B cell (primary cell): ENCODE measurements at regions not wholly inside any gene's neighbourhood (a gene's known extent, or its start where the extent isn't known, plus 50 kb on each side); places are given as distances from the start of the nearest gene placed in this dataset.

Experiments used
- ATAC-seq: fragments of 200-7000 bp; cut with Tn5 transposase; one replicate; pipeline ENCODE4 v1.10.0; 2021; ENCODE audit warnings: low read depth, mild to moderate bottlenecking, moderate number of reproducible peaks, moderate library complexity
- CTCF ChIA-PET: fragments of 350-600 bp; sonication (Branson Sonifier 250); formaldehyde crosslinking; loops from one replicate; lab custom pipeline; 2021; ENCODE audit warnings: antibody characterized with exemption, inconsistent platforms; lab: Charles Lee
- POLR2A ChIA-PET: fragments of 350-600 bp; sonication (Branson Sonifier 250); formaldehyde crosslinking; loops from one replicate; lab custom pipeline; 2021; ENCODE audit warnings: antibody characterized with exemption; lab: Charles Lee
- DNase-seq: peaks from one replicate; pipeline ENCODE4 v3.0.0; 2013
- H2AFZ ChIP-seq: 2 replicates; pipeline ENCODE4 v1.6.1; 2012; ENCODE audit warnings: mild to moderate bottlenecking, low read depth, low read length; ENCODE audit not compliant: insufficient read depth, poor library complexity, severe bottlenecking
- H3K27ac ChIP-seq, 2 donors: 1 replicate in 1 of 2; 2 replicates in 1 of 2; pipeline ENCODE4 v1.5.1; 2012 to 2013; ENCODE audit warnings: low read length in 2 of 2, mild to moderate bottlenecking in 2 of 2, moderate library complexity in 1 of 2
- H3K27me3 ChIP-seq, 4 experiments: fragments of 200-600 bp in 1 of 4; sonication (generic) in 1 of 4; replicated peaks in 1 of 4; 1 replicate in 2 of 4; 2 replicates in 2 of 4; pipeline versions ENCODE4 v1.6.1 to v1.7.0; 2013 to 2016; ENCODE audit warnings: low read length in 3 of 4, mild to moderate bottlenecking in 2 of 4, mixed read lengths in 1 of 4, moderate library complexity in 1 of 4; ENCODE audit not compliant: insufficient read depth in 4 of 4, control insufficient read depth in 3 of 4; ENCODE audit errors: control extremely low read depth in 1 of 4
- H3K36me3 ChIP-seq, 2 experiments: replicated peaks in 1 of 2; 1 replicate in 1 of 2; 2 replicates in 1 of 2; pipeline versions ENCODE4 v1.6.1 to v1.7.1; 2013; ENCODE audit warnings: low read length in 1 of 2; ENCODE audit not compliant: insufficient read depth in 2 of 2, control insufficient read depth in 1 of 2; ENCODE audit errors: control extremely low read depth in 1 of 2, extremely low read depth in 1 of 2
- H3K4me1 ChIP-seq, 2 donors: fragments of 200-600 bp in 1 of 2; sonication (generic) in 1 of 2; 1 replicate in 1 of 2; 2 replicates in 1 of 2; pipeline versions ENCODE4 v1.5.1 to v1.6.1; 2013 to 2017; ENCODE audit warnings: low read length in 2 of 2; ENCODE audit not compliant: control insufficient read depth in 2 of 2, insufficient read depth in 2 of 2
- H3K4me2 ChIP-seq: replicated peaks from 2 replicates; pipeline ENCODE3; 2012; ENCODE audit warnings: mild to moderate bottlenecking, low read depth, low read length; ENCODE audit not compliant: poor library complexity, severe bottlenecking
- H3K4me3 ChIP-seq, 5 experiments: fragments of 200-600 bp in 1 of 5; sonication (generic) in 1 of 5; 1 replicate in 3 of 5; 2 replicates in 2 of 5; pipeline versions ENCODE4 v1.5.1 to v1.7.0; 2011 to 2016; ENCODE audit warnings: low read length in 4 of 5, mild to moderate bottlenecking in 4 of 5, low read depth in 2 of 5, control low read depth in 1 of 5, moderate library complexity in 1 of 5; ENCODE audit not compliant: insufficient read depth in 1 of 5; ENCODE audit errors: control extremely low read depth in 1 of 5, extremely low read depth in 1 of 5
- H3K79me2 ChIP-seq: fragments of 200-600 bp; sonication (generic); one replicate; pipeline ENCODE4 v1.6.0; 2016; ENCODE audit warnings: low read length; ENCODE audit not compliant: control insufficient read depth, insufficient read depth
- H3K9ac ChIP-seq: fragments of 200-600 bp; sonication (generic); 2 replicates; pipeline ENCODE4 v1.6.1; 2017; ENCODE audit warnings: mild to moderate bottlenecking, low read length, moderate library complexity
- H3K9me3 ChIP-seq, 3 donors: one replicate each; pipeline versions ENCODE4 v1.6.1 to v1.7.1; 2013; ENCODE audit warnings: low read length in 2 of 3; ENCODE audit not compliant: control insufficient read depth in 2 of 3, insufficient read depth in 1 of 3; ENCODE audit errors: control extremely low read depth in 1 of 3
- H4K20me1 ChIP-seq: 2 replicates; pipeline ENCODE4 v1.6.0; 2012; ENCODE audit warnings: mild to moderate bottlenecking, low read length; ENCODE audit not compliant: insufficient read depth, control insufficient read depth, poor library complexity, severe bottlenecking
- H3K27ac Mint-ChIP-seq: one replicate; pipeline ENCODE4 v1.8.0; 2021; ENCODE audit warnings: mixed read lengths
- H3K27me3 Mint-ChIP-seq: one replicate; pipeline ENCODE4 v1.8.0; 2021; ENCODE audit warnings: mixed read lengths
- H3K4me1 Mint-ChIP-seq: one replicate; pipeline ENCODE4 v1.8.0; 2021; ENCODE audit warnings: mixed read lengths
- H3K4me3 Mint-ChIP-seq: one replicate; pipeline ENCODE4 v1.8.0; 2021; ENCODE audit warnings: mixed read lengths
- H3K9me3 Mint-ChIP-seq: one replicate; pipeline ENCODE4 v1.8.0; 2022; ENCODE audit warnings: mixed read lengths; ENCODE audit not compliant: insufficient read depth
- EZH2 ChIP-seq: IDR thresholded peaks from 2 replicates; pipeline ENCODE4 v1.6.1; 2012; ENCODE audit warnings: borderline replicate concordance, low read depth, mild to moderate bottlenecking, moderate library complexity, low read length; ENCODE audit not compliant: insufficient read depth, poor library complexity, severe bottlenecking
- WGBS: methylation state at CpG from one replicate; pipeline ENCODE4 v1.1.5; 2013; ENCODE audit warnings: missing lambda C conversion rate; ENCODE audit not compliant: insufficient coverage; 5-methylcytosine and 5-hydroxymethylcytosine counted together
- intact Hi-C: fragments of 100-400 bp; cut with micrococcal nuclease; formaldehyde crosslinking; loops from one replicate; pipeline ENCODE4 v1.10.0; 2022
- TF ChIP-seq, protein P1 (sequence below): fragments of 200-600 bp; IDR thresholded peaks from one replicate; pipeline ENCODE4 v1.8.0; 2022; ENCODE audit warnings: antibody characterized with exemption, mild to moderate bottlenecking

- no peaks in the 10 kb centered on the region for H3K36me3 ChIP-seq
- H3K79me2 ChIP-seq = no peaks in the 10 kb centered on the region
- no peaks in the 10 kb centered on the region for H3K27me3 ChIP-seq
- ATAC-seq (no peak), DNase-seq (no peak)
- ChIA-PET CTCF (no interaction called here), POLR2A (no interaction called here)
- no peaks in the 10 kb centered on the region for H3K27me3 Mint-ChIP-seq
- no peak overlapping the region for H3K27ac Mint-ChIP-seq
- intact Hi-C loops = no loop called here
- no peaks in the 10 kb centered on the region for H3K4me1 ChIP-seq
- no peaks in the 10 kb centered on the region for H3K9me3 Mint-ChIP-seq
- H3K9ac ChIP-seq = no peak overlapping the region
- no peaks in the 10 kb centered on the region for H4K20me1 ChIP-seq
- H2AFZ ChIP-seq = no peak overlapping the region
- H3K4me3 ChIP-seq = no peak overlapping the region
- WGBS = no CpG with 5 or more reads among the region's 1 CpG
- H3K4me1 Mint-ChIP-seq = no peaks in the 10 kb centered on the region
- no peak overlapping the region for H3K4me3 Mint-ChIP-seq
- no peaks in the 10 kb centered on the region for H3K9me3 ChIP-seq
- no peak overlapping the region for H3K4me2 ChIP-seq
- TF ChIP-seq, protein P1, sequence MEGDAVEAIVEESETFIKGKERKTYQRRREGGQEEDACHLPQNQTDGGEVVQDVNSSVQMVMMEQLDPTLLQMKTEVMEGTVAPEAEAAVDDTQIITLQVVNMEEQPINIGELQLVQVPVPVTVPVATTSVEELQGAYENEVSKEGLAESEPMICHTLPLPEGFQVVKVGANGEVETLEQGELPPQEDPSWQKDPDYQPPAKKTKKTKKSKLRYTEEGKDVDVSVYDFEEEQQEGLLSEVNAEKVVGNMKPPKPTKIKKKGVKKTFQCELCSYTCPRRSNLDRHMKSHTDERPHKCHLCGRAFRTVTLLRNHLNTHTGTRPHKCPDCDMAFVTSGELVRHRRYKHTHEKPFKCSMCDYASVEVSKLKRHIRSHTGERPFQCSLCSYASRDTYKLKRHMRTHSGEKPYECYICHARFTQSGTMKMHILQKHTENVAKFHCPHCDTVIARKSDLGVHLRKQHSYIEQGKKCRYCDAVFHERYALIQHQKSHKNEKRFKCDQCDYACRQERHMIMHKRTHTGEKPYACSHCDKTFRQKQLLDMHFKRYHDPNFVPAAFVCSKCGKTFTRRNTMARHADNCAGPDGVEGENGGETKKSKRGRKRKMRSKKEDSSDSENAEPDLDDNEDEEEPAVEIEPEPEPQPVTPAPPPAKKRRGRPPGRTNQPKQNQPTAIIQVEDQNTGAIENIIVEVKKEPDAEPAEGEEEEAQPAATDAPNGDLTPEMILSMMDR = no peak
- no peak for TF ChIP-seq EZH2
- H3K27ac ChIP-seq = no peak overlapping the region
These were observed 1132.1 kb upstream of the ALCAM start for GRCh38 chr3:104234442-104235194.

GRCh38 chr3:104244680-104245220 lies 1122.0 kb upstream of the ALCAM start:
- no peaks in the 10 kb centered on the region for H3K27me3 ChIP-seq
- DNase-seq (no peak), ATAC-seq (no peak)
- no peaks in the 10 kb centered on the region for H4K20me1 ChIP-seq
- no peaks in the 10 kb centered on the region for H3K4me1 ChIP-seq
- Mint-ChIP-seq H3K4me3 (no peak overlapping the region), H3K9me3 (peaks cover 5% of the 10 kb centered on the region), H3K27ac (no peak overlapping the region), H3K4me1 (no peaks in the 10 kb centered on the region), H3K27me3 (peaks cover 8% of the 10 kb centered on the region)
- 38% methylated on average over 1 of the region's 4 CpGs for WGBS
- no peaks in the 10 kb centered on the region for H3K79me2 ChIP-seq
- CTCF ChIA-PET = no interaction called here
- H2AFZ ChIP-seq = no peak overlapping the region
- H3K27ac ChIP-seq = no peak overlapping the region
- no peak overlapping the region for H3K4me3 ChIP-seq
- H3K36me3 ChIP-seq = no peaks in the 10 kb centered on the region
- H3K4me2 ChIP-seq = no peak overlapping the region
- POLR2A ChIA-PET = no interaction called here
- no peak overlapping the region for H3K9ac ChIP-seq
- intact Hi-C loops = no loop called here
- no peaks in the 10 kb centered on the region for H3K9me3 ChIP-seq
- no peak for TF ChIP-seq EZH2
- TF ChIP-seq, protein P1 = no peak
